ENCODE measurements at regions not wholly inside any gene's neighbourhood (a gene's known extent, or its start where the extent isn't known, plus 50 kb on each side); places are given as distances from the start of the nearest gene placed in this dataset.

GRCh38 chr10:25678666-25679065 lies 255.4 kb upstream of the MYO3A start:
- H3K36me3 Mint-ChIP-seq (ENCODE audit: low read depth, unreplicated experiment): no peaks in the 10 kb centered on the region
- DNase-seq (ENCODE audit: low spot score): no peak
- no peaks in the 10 kb centered on the region for H3K4me1 Mint-ChIP-seq (ENCODE audit: unreplicated experiment)
- no peaks in the 10 kb centered on the region for H3K27me3 Mint-ChIP-seq (ENCODE audit: unreplicated experiment)
- H3K4me3 Mint-ChIP-seq (ENCODE audit: unreplicated experiment): no peak overlapping the region
- no peak for TF ChIP-seq CTCF (IDR thresholded peaks at IDR 0.05; ENCODE audit: unreplicated experiment)
- no peak overlapping the region for H3K27ac Mint-ChIP-seq (ENCODE audit: unreplicated experiment)
- no peaks in the 10 kb centered on the region for H3K9me3 Mint-ChIP-seq (ENCODE audit: unreplicated experiment)

GRCh38 chr10:25682203-25682851 lies 251.7 kb upstream of the MYO3A start:
- Mint-ChIP-seq H3K27ac (ENCODE audit: unreplicated experiment) (no peak overlapping the region), H3K9me3 (ENCODE audit: unreplicated experiment) (no peaks in the 10 kb centered on the region), H3K36me3 (ENCODE audit: low read depth, unreplicated experiment) (no peaks in the 10 kb centered on the region), H3K27me3 (ENCODE audit: unreplicated experiment) (no peaks in the 10 kb centered on the region), H3K4me3 (ENCODE audit: unreplicated experiment) (no peak overlapping the region), H3K4me1 (ENCODE audit: unreplicated experiment) (no peaks in the 10 kb centered on the region)
- TF ChIP-seq CTCF (IDR thresholded peaks at IDR 0.05; ENCODE audit: unreplicated experiment): peak; percentile 36
- no peak for DNase-seq (ENCODE audit: low spot score)

GRCh38 chr10:25683344-25683743 lies 250.7 kb upstream of the MYO3A start:
- Mint-ChIP-seq H3K4me1 (ENCODE audit: unreplicated experiment) (no peaks in the 10 kb centered on the region), H3K36me3 (ENCODE audit: low read depth, unreplicated experiment) (no peaks in the 10 kb centered on the region), H3K9me3 (ENCODE audit: unreplicated experiment) (no peaks in the 10 kb centered on the region), H3K27ac (ENCODE audit: unreplicated experiment) (no peak overlapping the region), H3K4me3 (ENCODE audit: unreplicated experiment) (no peak overlapping the region), H3K27me3 (ENCODE audit: unreplicated experiment) (no peaks in the 10 kb centered on the region)
- no peak for TF ChIP-seq CTCF (IDR thresholded peaks at IDR 0.05; ENCODE audit: unreplicated experiment)
- DNase-seq (ENCODE audit: low spot score): no peak

- no peak for TF ChIP-seq CTCF (IDR thresholded peaks at IDR 0.05; ENCODE audit: unreplicated experiment)
- H3K36me3 Mint-ChIP-seq (ENCODE audit: low read depth, unreplicated experiment): no peaks in the 10 kb centered on the region
- no peak overlapping the region for H3K27ac Mint-ChIP-seq (ENCODE audit: unreplicated experiment)
- H3K9me3 Mint-ChIP-seq (ENCODE audit: unreplicated experiment): no peaks in the 10 kb centered on the region
- no peaks in the 10 kb centered on the region for H3K4me1 Mint-ChIP-seq (ENCODE audit: unreplicated experiment)
- DNase-seq (ENCODE audit: low spot score): no peak
- peaks cover 2% of the 10 kb centered on the region for H3K27me3 Mint-ChIP-seq (ENCODE audit: unreplicated experiment)
- no peak overlapping the region for H3K4me3 Mint-ChIP-seq (ENCODE audit: unreplicated experiment)
Observed at GRCh38 chr10:25687521-25687920, 246.5 kb upstream of the MYO3A start.

GRCh38 chr10:25689346-25690100 lies 244.5 kb upstream of the MYO3A start:
- H3K4me3 Mint-ChIP-seq (ENCODE audit: unreplicated experiment): no peak overlapping the region
- peaks cover 2% of the 10 kb centered on the region for H3K27me3 Mint-ChIP-seq (ENCODE audit: unreplicated experiment)
- H3K27ac Mint-ChIP-seq (ENCODE audit: unreplicated experiment): no peak overlapping the region
- no peak for DNase-seq (ENCODE audit: low spot score)
- no peak for TF ChIP-seq CTCF (IDR thresholded peaks at IDR 0.05; ENCODE audit: unreplicated experiment)
- H3K9me3 Mint-ChIP-seq (ENCODE audit: unreplicated experiment): no peaks in the 10 kb centered on the region
- no peaks in the 10 kb centered on the region for H3K4me1 Mint-ChIP-seq (ENCODE audit: unreplicated experiment)
- H3K36me3 Mint-ChIP-seq (ENCODE audit: low read depth, unreplicated experiment): no peaks in the 10 kb centered on the region
